ENCODE measurements at regions not wholly inside any gene's neighbourhood (a gene's known extent, or its start where the extent isn't known, plus 50 kb on each side); places are given as distances from the start of the nearest gene placed in this dataset.

- Histone ChIP-seq H3K36me3 (ENCODE audit: control insufficient read depth in 2 of 4, insufficient read depth in 4 of 4, low read length in 3 of 4) (no peaks in the 10 kb centered on the region), H3K23ac (ENCODE audit: insufficient read length) (no peak overlapping the region), H3K4me3 (ENCODE audit: extremely low read depth in 1 of 4, insufficient read depth in 2 of 4, low read depth in 3 of 4, low read length in 4 of 4) (no peak overlapping the region), H4K8ac (ENCODE audit: extremely low read depth, insufficient read depth, low read length) (no peak overlapping the region), H2BK15ac (ENCODE audit: low read length) (no peak overlapping the region), H2BK5ac (ENCODE audit: low read depth, low read length) (no peak overlapping the region), H2AFZ (ENCODE audit: low read length) (no peak overlapping the region), H3K27ac (ENCODE audit: low read depth, low read length) (no peak overlapping the region), H3K79me2 (ENCODE audit: control insufficient read depth in 1 of 2, insufficient read depth in 2 of 2, low read length in 2 of 2) (no peaks in the 10 kb centered on the region), H3K4ac (replicated peaks; ENCODE audit: insufficient read length, low read depth, low read length) (no peak overlapping the region), H4K20me1 (replicated peaks in 1 of 2; ENCODE audit: control insufficient read depth in 1 of 2, insufficient read depth in 2 of 2, low read length in 2 of 2) (no peaks in the 10 kb centered on the region), H3K4me2 (ENCODE audit: insufficient read depth in 1 of 2, low read depth in 2 of 2, low read length in 2 of 2) (no peak overlapping the region), H2BK120ac (replicated peaks; ENCODE audit: low read depth, low read length) (no peak overlapping the region), H3K79me1 (ENCODE audit: low read depth, low read length) (no peaks in the 10 kb centered on the region), H2AK5ac (ENCODE audit: low read depth, low read length) (no peak overlapping the region), H2BK20ac (ENCODE audit: low read length) (no peak overlapping the region), H2BK12ac (ENCODE audit: low read depth, low read length) (no peak overlapping the region), H4K91ac (replicated peaks; ENCODE audit: insufficient read length, low read length) (no peak overlapping the region), H3K9ac (replicated peaks in 1 of 4; ENCODE audit: extremely low read depth in 1 of 4, low read depth in 3 of 4, low read length in 3 of 4) (no peak overlapping the region), H3K27me3 (replicated peaks in 1 of 4; ENCODE audit: control insufficient read depth in 3 of 4, extremely low read depth in 1 of 4, insufficient read depth in 3 of 4, low read length in 3 of 4) (no peaks in the 10 kb centered on the region), H3K4me1 (replicated peaks in 1 of 4; ENCODE audit: control insufficient read depth in 3 of 4, insufficient read depth in 4 of 4, low read length in 3 of 4) (no peaks in the 10 kb centered on the region), H3K18ac (ENCODE audit: extremely low read depth, low read length) (no peak overlapping the region), H4K5ac (ENCODE audit: insufficient read length, low read depth, low read length) (no peak overlapping the region), H3K9me3 (ENCODE audit: insufficient read depth in 2 of 2, low read depth in 1 of 2, low read length in 1 of 2) (no peaks in the 10 kb centered on the region), H3K14ac (ENCODE audit: insufficient read length) (no peak overlapping the region), H3K56ac (replicated peaks; ENCODE audit: insufficient read length, low read depth, low read length) (no peak overlapping the region), H3K23me2 (ENCODE audit: low read depth, low read length) (0 out of 2 replicates have a peak, but pooled peaks cover 2% of the 10 kb centered on the region)
- FAIRE-seq = no peak
- WGBS, 2 experiments (ENCODE audit: extremely low coverage in 1 of 2, insufficient coverage in 1 of 2, insufficient read length in 1 of 2, insufficient replicate concordance in 2 of 2, low coverage in 1 of 2, low lambda C conversion rate in 2 of 2, missing lambda C conversion rate in 1 of 2) = 81% methylated on average over 1 of the region's 1 CpG; no CpG with 5 or more reads in 1 of the 2 experiments
- DNase-seq (ENCODE audit: low read depth in 1 of 2, low spot score in 2 of 2) = no peak
- POLR2A ChIA-PET (ENCODE audit: partially characterized antibody) = no interaction called here
- CTCF ChIA-PET (ENCODE audit: partially characterized antibody) = no interaction called here
- TF ChIP-seq KDM1A (IDR thresholded peaks at IDR 0.05; ENCODE audit: borderline replicate concordance, low read length) (no peak), PHF8 (conservative IDR thresholded peaks at IDR 0.05; ENCODE audit: low read depth, low read length) (no peak), BCL11A (IDR thresholded peaks at IDR 0.05; ENCODE audit: low read depth in 2 of 2, low read length in 2 of 2) (no peak), RFX5 (IDR thresholded peaks at IDR 0.05; ENCODE audit: borderline replicate concordance, low read depth, low read length) (no peak), TBP (IDR thresholded peaks at IDR 0.05; ENCODE audit: low read depth, low read length) (no peak)
Measured at GRCh38 chr3:18786650-18787323, 361.5 kb upstream of the KCNH8 start.

All from H1 (cell line).